Activated CD4-positive, alpha-beta memory T cell treated with anti-CD3 and anti-CD28 coated beads, Interleukin-2, amount 10 ng/mL, durations not matched to agents 7 days and 5 days (primary cell): ENCODE measurements at regions not wholly inside any gene's neighbourhood (a gene's known extent, or its start where the extent isn't known, plus 50 kb on each side); places are given as distances from the start of the nearest gene placed in this dataset.
A peak's percentile ranks its signal among the peaks of the same experiment; 100 is the strongest.
"Not testable (repeated sequence)": the region's sequence is repeated elsewhere in the genome, so short reads cannot be mapped to it uniquely, and the experiment has no call there.

Source experiments
- CTCF ChIA-PET: fragments of 350-600 bp; sonication (Branson Sonifier 250); formaldehyde crosslinking; loops from one replicate; lab custom pipeline; 2021; ENCODE audit warnings: antibody characterized with exemption, inconsistent platforms; lab: Charles Lee
- POLR2A ChIA-PET: fragments of 350-600 bp; sonication (Branson Sonifier 250); formaldehyde crosslinking; loops from one replicate; lab custom pipeline; 2021; ENCODE audit warnings: antibody characterized with exemption; lab: Charles Lee
- DNase-seq: peaks from one replicate; pipeline ENCODE4 v3.0.0-alpha.2; 2020
- H3K27ac Mint-ChIP-seq: one replicate; pipeline ENCODE4 v1.8.0; 2021; ENCODE audit warnings: mild to moderate bottlenecking, mixed read lengths
- H3K27me3 Mint-ChIP-seq: one replicate; pipeline ENCODE4 v1.8.0; 2021; ENCODE audit warnings: mixed read lengths
- H3K36me3 Mint-ChIP-seq: one replicate; pipeline ENCODE4 v1.8.0; 2021; ENCODE audit warnings: low read depth, mixed read lengths
- H3K4me1 Mint-ChIP-seq: one replicate; pipeline ENCODE4 v1.8.0; 2021; ENCODE audit warnings: mixed read lengths
- H3K4me3 Mint-ChIP-seq: one replicate; pipeline ENCODE4 v1.8.0; 2021; ENCODE audit warnings: mild to moderate bottlenecking, mixed read lengths
- H3K9me3 Mint-ChIP-seq: one replicate; pipeline ENCODE4 v1.8.0; 2021; ENCODE audit warnings: mixed read lengths

DNA sequence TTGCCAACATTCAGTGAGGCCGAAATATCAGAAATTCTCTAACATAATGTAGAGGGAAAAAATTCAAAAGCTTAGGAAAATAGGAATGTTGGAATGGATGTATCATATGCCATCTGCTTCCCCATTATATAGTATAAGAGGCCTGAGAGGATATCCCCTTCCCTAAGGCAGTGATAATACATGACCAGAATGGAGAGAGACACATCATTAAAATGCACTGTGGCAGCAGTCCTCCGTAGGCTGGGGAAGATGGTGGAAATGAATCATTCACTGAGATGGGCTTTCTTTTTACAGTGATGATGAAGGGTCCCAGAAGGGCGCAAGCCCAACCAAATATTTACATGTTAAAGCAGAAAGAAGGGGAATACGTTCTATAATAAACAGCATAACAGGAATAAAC lies 799.1 kb upstream of the SPRY2 start:
- CTCF ChIA-PET = no interaction called here
- H3K36me3 Mint-ChIP-seq = no peaks in the 10 kb centered on the region
- POLR2A ChIA-PET = no interaction called here
- H3K9me3 Mint-ChIP-seq = no peaks in the 10 kb centered on the region
- H3K4me1 Mint-ChIP-seq = no peaks in the 10 kb centered on the region
- H3K27ac Mint-ChIP-seq = no peak overlapping the region
- DNase-seq = no peak
- no peaks in the 10 kb centered on the region for H3K27me3 Mint-ChIP-seq
- H3K4me3 Mint-ChIP-seq = no peak overlapping the region

- Mint-ChIP-seq H3K4me3 (no peak overlapping the region), H3K9me3 (no peaks in the 10 kb centered on the region), H3K4me1 (no peaks in the 10 kb centered on the region), H3K36me3 (no peaks in the 10 kb centered on the region), H3K27me3 (no peaks in the 10 kb centered on the region), H3K27ac (no peak overlapping the region)
- ChIA-PET POLR2A (no interaction called here), CTCF (no interaction called here)
- DNase-seq = no peak
These were observed 797.5 kb upstream of the SPRY2 start for GRCh38 chr13:81138353-81138980.

DNA sequence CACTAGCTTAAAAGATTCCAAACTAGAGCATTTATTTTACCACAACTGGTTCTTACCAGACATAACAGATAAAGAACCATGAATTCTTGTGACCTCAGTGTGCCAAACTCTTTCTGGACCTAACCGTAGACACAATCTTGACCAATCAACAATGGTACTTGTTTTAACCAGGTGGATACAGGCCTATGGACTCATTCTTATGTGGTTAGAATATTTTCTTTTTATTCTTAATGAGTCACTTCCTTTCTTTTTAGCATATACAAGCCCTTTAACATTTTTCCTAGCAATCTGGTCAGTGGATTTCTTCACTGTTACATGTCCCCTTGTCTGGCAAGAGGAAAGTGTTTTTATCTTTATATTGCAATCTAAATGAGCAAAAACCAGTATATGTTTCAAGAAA lies 792.1 kb upstream of the SPRY2 start:
- no peaks in the 10 kb centered on the region for H3K27me3 Mint-ChIP-seq
- no peaks in the 10 kb centered on the region for H3K36me3 Mint-ChIP-seq
- no peak overlapping the region for H3K4me3 Mint-ChIP-seq
- no peaks in the 10 kb centered on the region for H3K9me3 Mint-ChIP-seq
- POLR2A ChIA-PET = no interaction called here
- DNase-seq = no peak
- CTCF ChIA-PET = no interaction called here
- no peak overlapping the region for H3K27ac Mint-ChIP-seq
- H3K4me1 Mint-ChIP-seq = no peaks in the 10 kb centered on the region

- POLR2A ChIA-PET = no interaction called here
- Mint-ChIP-seq H3K27ac (no peak overlapping the region), H3K27me3 (no peaks in the 10 kb centered on the region), H3K4me3 (no peak overlapping the region), H3K4me1 (no peaks in the 10 kb centered on the region), H3K9me3 (no peaks in the 10 kb centered on the region), H3K36me3 (no peaks in the 10 kb centered on the region)
- DNase-seq = no peak
- CTCF ChIA-PET = no interaction called here
These were observed 776.5 kb upstream of the SPRY2 start for GRCh38 chr13:81117416-81117815.

GRCh38 chr13:81116461-81117282 lies 775.7 kb upstream of the SPRY2 start:
- no peak for DNase-seq
- CTCF ChIA-PET = no interaction called here
- Mint-ChIP-seq H3K4me3 (peak overlapping the region; percentile 3), H3K27ac (no peak overlapping the region), H3K36me3 (no peaks in the 10 kb centered on the region), H3K27me3 (no peaks in the 10 kb centered on the region), H3K4me1 (no peaks in the 10 kb centered on the region), H3K9me3 (no peaks in the 10 kb centered on the region)
- POLR2A ChIA-PET = no interaction called here

DNA sequence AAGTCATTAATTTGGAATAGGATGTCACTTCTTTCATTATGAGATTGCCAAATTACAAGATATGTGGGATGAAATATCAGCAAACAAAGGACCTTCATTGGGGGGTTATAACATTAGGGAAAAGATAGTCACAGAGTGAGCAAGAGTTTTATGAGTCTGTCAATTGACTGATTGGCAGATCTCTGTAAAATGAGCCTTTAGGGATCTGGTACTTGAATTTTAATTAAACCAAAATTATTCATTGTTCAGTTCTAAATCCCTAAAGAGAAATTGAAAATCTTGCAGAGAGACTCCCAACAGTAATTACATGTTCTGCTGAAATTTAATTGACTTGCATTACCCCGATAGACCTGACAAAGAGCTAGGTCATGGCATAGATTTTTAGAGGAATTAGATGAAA lies 768.1 kb upstream of the SPRY2 start:
- H3K27me3 Mint-ChIP-seq = no peaks in the 10 kb centered on the region
- CTCF ChIA-PET = no interaction called here

DNA sequence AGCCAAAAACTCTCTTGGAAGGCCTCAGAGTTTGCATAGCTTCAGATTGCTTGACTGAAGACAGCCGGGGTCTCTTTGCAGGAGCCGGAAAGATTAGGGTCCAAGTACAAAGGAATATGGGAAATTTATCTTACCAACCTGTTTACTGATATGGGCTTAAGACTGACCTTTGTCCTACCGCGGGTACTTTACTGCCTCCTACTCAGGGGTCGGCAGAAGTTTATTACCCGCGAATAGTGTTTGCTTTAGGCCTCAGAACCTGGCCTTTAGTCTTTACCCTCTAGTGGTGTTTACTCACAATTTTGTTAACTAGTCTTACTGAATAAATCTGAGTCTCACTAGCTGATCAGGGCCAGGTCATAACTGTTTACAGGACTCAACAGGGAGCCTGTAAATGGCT lies 765.4 kb upstream of the SPRY2 start:
- ChIA-PET POLR2A (no interaction called here), CTCF (no interaction called here)
- no peak for DNase-seq
- no peaks in the 10 kb centered on the region for H3K27me3 Mint-ChIP-seq
- H3K4me1 Mint-ChIP-seq = no peaks in the 10 kb centered on the region
- H3K36me3 Mint-ChIP-seq = no peaks in the 10 kb centered on the region
- H3K9me3 Mint-ChIP-seq = no peaks in the 10 kb centered on the region
- H3K27ac Mint-ChIP-seq = no peak overlapping the region
- H3K4me3 Mint-ChIP-seq = no peak overlapping the region

More for the DNA sequence above, 768.1 kb upstream of the SPRY2 start:
- POLR2A ChIA-PET = no interaction called here
- DNase-seq = no peak
- Mint-ChIP-seq H3K9me3 (no peaks in the 10 kb centered on the region), H3K4me1 (no peaks in the 10 kb centered on the region), H3K36me3 (no peaks in the 10 kb centered on the region), H3K4me3 (no peak overlapping the region), H3K27ac (no peak overlapping the region)

DNA sequence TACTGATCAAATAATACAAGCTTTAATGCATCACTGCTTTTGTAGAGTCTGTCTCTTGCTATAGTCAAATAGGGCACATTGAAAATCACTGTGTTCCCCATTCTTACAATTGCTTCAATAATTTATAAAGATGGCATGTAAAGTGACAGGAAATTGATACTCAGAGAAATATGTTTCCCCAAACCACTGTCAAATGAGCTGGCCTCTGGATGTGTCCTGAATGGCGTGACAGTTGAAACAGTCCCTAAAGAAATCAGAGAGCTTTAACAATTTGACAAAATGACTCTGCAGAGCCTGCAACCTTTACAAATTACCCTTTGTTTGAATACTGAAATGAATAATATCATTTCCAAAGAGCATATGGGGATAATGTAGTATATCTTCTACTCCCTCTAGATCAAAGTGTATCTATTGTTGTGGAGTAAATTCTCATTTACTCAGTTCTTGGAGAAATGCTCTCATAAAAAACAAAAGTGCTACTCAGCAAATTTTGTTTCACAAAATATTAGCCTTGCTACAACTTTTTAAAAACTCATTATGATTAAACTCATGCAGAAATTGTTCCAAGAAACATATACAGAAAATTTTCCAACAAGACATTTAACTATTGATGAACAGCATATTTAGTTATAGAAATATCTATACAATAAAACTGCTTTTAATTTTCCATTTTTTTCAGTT lies 763.2 kb upstream of the SPRY2 start:
- Mint-ChIP-seq H3K27me3 (no peaks in the 10 kb centered on the region), H3K9me3 (no peaks in the 10 kb centered on the region), H3K27ac (no peak overlapping the region), H3K4me3 (no peak overlapping the region), H3K4me1 (no peaks in the 10 kb centered on the region), H3K36me3 (no peaks in the 10 kb centered on the region)
- CTCF ChIA-PET = no interaction called here
- POLR2A ChIA-PET = no interaction called here
- DNase-seq = no peak

DNA sequence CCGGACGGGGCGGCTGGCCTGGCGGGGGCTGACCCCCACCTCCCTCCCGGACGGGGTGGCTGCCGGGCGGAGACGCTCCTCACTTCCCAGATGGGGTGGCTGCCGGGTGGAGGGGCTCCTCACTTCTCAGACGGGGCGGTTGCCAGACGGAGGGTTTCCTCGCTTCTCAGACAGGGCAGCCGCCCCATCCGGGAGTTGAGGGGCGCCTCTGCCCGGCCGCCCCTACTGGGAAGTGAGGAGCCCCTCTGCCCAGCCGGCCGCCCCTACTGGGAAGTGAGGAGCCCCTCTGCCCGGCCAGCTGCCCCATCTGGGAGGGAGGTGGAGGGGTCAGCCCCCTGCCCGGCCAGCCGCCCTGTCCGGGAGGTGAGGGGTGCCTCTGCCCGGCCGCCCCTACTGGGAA lies 761.1 kb upstream of the SPRY2 start:
- CTCF ChIA-PET, H3K4me1 Mint-ChIP-seq, H3K27me3 Mint-ChIP-seq, POLR2A ChIA-PET, H3K27ac Mint-ChIP-seq, DNase-seq, H3K9me3 Mint-ChIP-seq, H3K36me3 Mint-ChIP-seq, H3K4me3 Mint-ChIP-seq: not testable (repeated sequence)

DNA sequence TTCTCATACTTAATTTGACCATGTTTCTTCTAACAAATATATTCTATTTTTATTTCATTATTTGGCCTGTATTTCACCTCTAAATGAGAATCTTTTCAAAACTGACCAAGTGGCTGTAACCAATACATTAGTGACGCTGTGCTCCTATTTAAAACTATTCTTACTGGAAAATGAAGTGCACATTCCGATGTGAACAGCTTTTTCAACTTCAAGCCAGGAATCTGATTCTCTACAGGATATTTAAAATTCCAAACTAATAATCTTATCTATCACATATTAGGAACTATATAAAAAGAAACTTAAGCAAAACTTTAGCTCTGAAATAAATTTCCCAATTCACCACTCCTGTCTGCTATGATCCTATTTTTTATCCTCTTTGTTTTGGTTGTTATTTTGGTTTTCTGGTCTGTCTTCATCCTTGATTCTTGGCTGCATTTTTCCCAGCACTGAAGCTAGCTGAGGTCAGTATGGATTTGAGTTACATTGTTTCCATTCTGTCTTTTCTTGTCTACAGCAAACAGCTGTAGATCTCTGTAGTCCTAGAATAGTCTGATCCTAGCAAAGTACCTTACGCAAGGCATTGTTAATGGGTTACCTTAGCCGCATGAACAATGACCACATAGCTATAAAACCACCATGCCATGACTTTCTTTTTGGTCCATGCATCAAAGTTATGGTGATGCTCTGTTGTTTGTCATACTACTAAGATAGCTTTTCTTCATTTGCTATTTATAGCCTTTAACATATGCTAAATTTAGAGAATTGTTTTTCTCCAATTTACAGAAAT lies 748.6 kb upstream of the SPRY2 start:
- Mint-ChIP-seq H3K4me3 (no peak overlapping the region), H3K36me3 (no peaks in the 10 kb centered on the region), H3K4me1 (no peaks in the 10 kb centered on the region), H3K9me3 (no peaks in the 10 kb centered on the region), H3K27me3 (no peaks in the 10 kb centered on the region), H3K27ac (no peak overlapping the region)
- no peak for DNase-seq
- ChIA-PET POLR2A (no interaction called here), CTCF (no interaction called here)

DNA sequence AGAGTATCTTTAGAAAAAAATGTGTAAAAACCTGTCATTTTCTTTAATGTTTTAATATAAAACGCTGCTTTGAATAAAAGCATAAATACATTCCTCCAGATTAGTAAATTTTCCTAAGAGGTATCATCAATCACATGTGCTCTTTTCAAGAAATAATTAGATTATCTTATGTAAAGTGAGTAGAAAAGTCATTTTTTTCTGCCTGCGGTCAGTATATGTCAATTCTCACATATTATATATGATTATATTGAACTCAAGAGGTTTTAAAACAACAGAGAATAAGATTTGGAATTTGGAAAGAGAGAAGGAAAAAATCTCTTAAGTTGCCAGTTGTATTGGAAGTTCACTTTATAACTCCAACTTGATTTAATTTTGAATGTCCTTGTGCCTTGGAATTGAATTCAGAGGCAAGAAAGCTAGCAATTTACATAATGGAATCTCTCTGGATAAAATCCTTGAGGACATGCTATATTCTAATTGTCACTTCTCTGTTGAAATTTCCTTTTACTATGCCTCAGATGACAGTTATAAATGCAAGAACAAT lies 740.1 kb upstream of the SPRY2 start:
- POLR2A ChIA-PET = no interaction called here
- Mint-ChIP-seq H3K27me3 (no peaks in the 10 kb centered on the region), H3K4me1 (no peaks in the 10 kb centered on the region), H3K4me3 (no peak overlapping the region), H3K27ac (no peak overlapping the region), H3K36me3 (no peaks in the 10 kb centered on the region), H3K9me3 (no peaks in the 10 kb centered on the region)
- CTCF ChIA-PET = no interaction called here
- DNase-seq = no peak

DNA sequence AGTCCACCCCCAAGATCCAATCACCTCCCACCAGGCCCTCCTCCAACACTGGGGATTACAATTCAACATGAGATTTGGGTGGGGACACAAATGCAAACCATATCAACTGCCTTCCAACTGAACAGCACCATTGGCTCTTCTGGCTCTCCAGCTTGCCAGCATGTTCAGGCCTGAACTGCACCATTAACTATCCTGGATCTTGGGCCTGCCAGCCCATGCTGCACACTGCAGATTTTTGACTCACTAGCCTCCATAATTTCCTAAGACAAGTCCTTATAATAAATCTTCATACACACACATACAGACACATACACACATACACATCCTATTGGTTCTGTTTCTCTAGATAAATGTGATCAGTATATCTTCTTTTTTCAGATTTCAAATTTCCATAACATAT lies 737.1 kb upstream of the SPRY2 start:
- ChIA-PET CTCF (no interaction called here), POLR2A (no interaction called here)
- no peaks in the 10 kb centered on the region for H3K27me3 Mint-ChIP-seq

GRCh38 chr13:81069822-81070221 lies 728.9 kb upstream of the SPRY2 start:
- POLR2A ChIA-PET, H3K4me1 Mint-ChIP-seq, H3K9me3 Mint-ChIP-seq, CTCF ChIA-PET, H3K36me3 Mint-ChIP-seq, DNase-seq, H3K27me3 Mint-ChIP-seq, H3K4me3 Mint-ChIP-seq, H3K27ac Mint-ChIP-seq: not testable (repeated sequence)

More for the DNA sequence above, 737.1 kb upstream of the SPRY2 start:
- H3K4me1 Mint-ChIP-seq = no peaks in the 10 kb centered on the region
- H3K36me3 Mint-ChIP-seq = no peaks in the 10 kb centered on the region
- H3K4me3 Mint-ChIP-seq = no peak overlapping the region
- H3K27ac Mint-ChIP-seq = no peak overlapping the region
- no peaks in the 10 kb centered on the region for H3K9me3 Mint-ChIP-seq
- no peak for DNase-seq
